ENCODE measurements at regions not wholly inside any gene's neighbourhood (a gene's known extent, or its start where the extent isn't known, plus 50 kb on each side); places are given as distances from the start of the nearest gene placed in this dataset.
"Not testable (repeated sequence)": the region's sequence is repeated elsewhere in the genome, so short reads cannot be mapped to it uniquely, and the experiment has no call there.

- no peak for FAIRE-seq
These were observed 175.3 kb upstream of the TCF4 start for GRCh38 chr18:55763298-55763697.

GRCh38 chr18:55762424-55762823, 174.4 kb upstream of the TCF4 start:
- no peak for FAIRE-seq

- FAIRE-seq, result no peak
These were observed 165.8 kb upstream of the TCF4 start for GRCh38 chr18:55753643-55754263.

- no peak for FAIRE-seq
These were observed 163.5 kb upstream of the TCF4 start for GRCh38 chr18:55751476-55751875.

- FAIRE-seq, result no peak
These were observed 160.3 kb upstream of the TCF4 start for GRCh38 chr18:55748227-55748738.

GRCh38 chr18:55744206-55744605, 156.2 kb upstream of the TCF4 start:
- no peak for FAIRE-seq

GRCh38 chr18:55743736-55744135, 155.7 kb upstream of the TCF4 start:
- FAIRE-seq, result no peak

- no peak for FAIRE-seq
These were observed 155.1 kb upstream of the TCF4 start for GRCh38 chr18:55743133-55743532.

GRCh38 chr18:55739488-55739887, 151.5 kb upstream of the TCF4 start:
- no peak for FAIRE-seq

- FAIRE-seq, result no peak
These were observed 150.6 kb upstream of the TCF4 start for GRCh38 chr18:55738483-55739114.

GRCh38 chr18:55737781-55738468, 149.9 kb upstream of the TCF4 start:
- FAIRE-seq, result no peak

- FAIRE-seq, result no peak
These were observed 149.3 kb upstream of the TCF4 start for GRCh38 chr18:55737266-55737665.

GRCh38 chr18:55735969-55736368, 148.0 kb upstream of the TCF4 start:
- no peak for FAIRE-seq

- FAIRE-seq, result no peak
These were observed 147.3 kb upstream of the TCF4 start for GRCh38 chr18:55735199-55735855.

- FAIRE-seq, result no peak
These were observed 144.5 kb upstream of the TCF4 start for GRCh38 chr18:55732227-55733106.

- no peak for FAIRE-seq
These were observed 143.6 kb upstream of the TCF4 start for GRCh38 chr18:55731594-55732042.

GRCh38 chr18:55721006-55721405, 133.0 kb upstream of the TCF4 start:
- FAIRE-seq, result not testable (repeated sequence)

- no peak for FAIRE-seq
These were observed 125.7 kb upstream of the TCF4 start for GRCh38 chr18:55713707-55714106.

GRCh38 chr18:55706898-55707297, 118.9 kb upstream of the TCF4 start:
- no peak for FAIRE-seq

GRCh38 chr18:55699233-55699765, 111.3 kb upstream of the TCF4 start:
- FAIRE-seq, result no peak

- FAIRE-seq, result no peak
These were observed 108.8 kb upstream of the TCF4 start for GRCh38 chr18:55696811-55697210.

- FAIRE-seq, result no peak
These were observed 107.1 kb upstream of the TCF4 start for GRCh38 chr18:55695091-55695490.

Data from colon (tissue), 2 donors.